Astrocyte of the cerebellum (primary cell): ENCODE measurements at regions not wholly inside any gene's neighbourhood (a gene's known extent, or its start where the extent isn't known, plus 50 kb on each side); places are given as distances from the start of the nearest gene placed in this dataset.

Experiments used
- DNase-seq: peaks from one replicate; pipeline ENCODE4 v3.0.0-alpha.2; 2011; ENCODE audit warnings: low read depth
- H3K4me3 ChIP-seq: 2 replicates; pipeline ENCODE4 v1.5.1; 2011; ENCODE audit warnings: mild to moderate bottlenecking, low read depth, low read length, moderate library complexity
- in situ Hi-C: cut with HindIII; loops from 2 replicates; pipeline ENCODE4 v1.10.0; 2017; ENCODE audit warnings: low sequenced_read_pairs
- TF ChIP-seq, protein P1 (sequence below): IDR thresholded peaks from 2 replicates; pipeline ENCODE4 v1.5.1; 2012; ENCODE audit warnings: low read length, low read depth, moderate library complexity, mild to moderate bottlenecking; ENCODE audit errors: missing control alignments

GRCh38 chr19:31995546-31995945 lies 349.9 kb upstream of the ZNF507 start:
- TF ChIP-seq, protein P1, sequence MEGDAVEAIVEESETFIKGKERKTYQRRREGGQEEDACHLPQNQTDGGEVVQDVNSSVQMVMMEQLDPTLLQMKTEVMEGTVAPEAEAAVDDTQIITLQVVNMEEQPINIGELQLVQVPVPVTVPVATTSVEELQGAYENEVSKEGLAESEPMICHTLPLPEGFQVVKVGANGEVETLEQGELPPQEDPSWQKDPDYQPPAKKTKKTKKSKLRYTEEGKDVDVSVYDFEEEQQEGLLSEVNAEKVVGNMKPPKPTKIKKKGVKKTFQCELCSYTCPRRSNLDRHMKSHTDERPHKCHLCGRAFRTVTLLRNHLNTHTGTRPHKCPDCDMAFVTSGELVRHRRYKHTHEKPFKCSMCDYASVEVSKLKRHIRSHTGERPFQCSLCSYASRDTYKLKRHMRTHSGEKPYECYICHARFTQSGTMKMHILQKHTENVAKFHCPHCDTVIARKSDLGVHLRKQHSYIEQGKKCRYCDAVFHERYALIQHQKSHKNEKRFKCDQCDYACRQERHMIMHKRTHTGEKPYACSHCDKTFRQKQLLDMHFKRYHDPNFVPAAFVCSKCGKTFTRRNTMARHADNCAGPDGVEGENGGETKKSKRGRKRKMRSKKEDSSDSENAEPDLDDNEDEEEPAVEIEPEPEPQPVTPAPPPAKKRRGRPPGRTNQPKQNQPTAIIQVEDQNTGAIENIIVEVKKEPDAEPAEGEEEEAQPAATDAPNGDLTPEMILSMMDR = no peak
- DNase-seq = no peak
- no peak overlapping the region for H3K4me3 ChIP-seq
- in situ Hi-C loops = no loop called here

DNA sequence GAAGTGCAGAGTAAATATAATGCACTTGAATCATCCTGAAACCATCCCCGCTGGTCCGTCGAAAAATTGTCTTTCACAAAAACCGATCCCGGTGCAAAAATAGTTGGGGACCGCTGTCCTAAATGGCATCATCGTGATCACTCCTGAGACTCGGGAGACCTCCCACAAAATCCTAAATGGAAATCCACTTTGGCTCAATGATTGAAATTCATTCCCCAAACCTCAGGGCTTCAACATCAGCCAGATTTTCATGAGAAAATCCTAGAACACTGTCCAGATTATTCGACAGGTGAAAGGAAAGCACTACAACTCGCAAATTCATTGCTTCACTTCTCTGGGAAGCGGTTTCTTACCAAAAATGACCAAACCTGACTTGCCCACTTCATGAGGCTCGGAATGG lies 335.3 kb upstream of the ZNF507 start:
- in situ Hi-C loops = no loop called here
- TF ChIP-seq, protein P1 = no peak
- no peak overlapping the region for H3K4me3 ChIP-seq
- DNase-seq = no peak

GRCh38 chr19:32012206-32012605 lies 333.2 kb upstream of the ZNF507 start:
- in situ Hi-C loops = no loop called here
- H3K4me3 ChIP-seq = no peak overlapping the region
- no peak for DNase-seq
- TF ChIP-seq, protein P1 = no peak

GRCh38 chr19:32012886-32013631 lies 332.4 kb upstream of the ZNF507 start:
- peak; percentile 46 for DNase-seq
- TF ChIP-seq, protein P1 = no peak
- in situ Hi-C loops = no loop called here

DNA sequence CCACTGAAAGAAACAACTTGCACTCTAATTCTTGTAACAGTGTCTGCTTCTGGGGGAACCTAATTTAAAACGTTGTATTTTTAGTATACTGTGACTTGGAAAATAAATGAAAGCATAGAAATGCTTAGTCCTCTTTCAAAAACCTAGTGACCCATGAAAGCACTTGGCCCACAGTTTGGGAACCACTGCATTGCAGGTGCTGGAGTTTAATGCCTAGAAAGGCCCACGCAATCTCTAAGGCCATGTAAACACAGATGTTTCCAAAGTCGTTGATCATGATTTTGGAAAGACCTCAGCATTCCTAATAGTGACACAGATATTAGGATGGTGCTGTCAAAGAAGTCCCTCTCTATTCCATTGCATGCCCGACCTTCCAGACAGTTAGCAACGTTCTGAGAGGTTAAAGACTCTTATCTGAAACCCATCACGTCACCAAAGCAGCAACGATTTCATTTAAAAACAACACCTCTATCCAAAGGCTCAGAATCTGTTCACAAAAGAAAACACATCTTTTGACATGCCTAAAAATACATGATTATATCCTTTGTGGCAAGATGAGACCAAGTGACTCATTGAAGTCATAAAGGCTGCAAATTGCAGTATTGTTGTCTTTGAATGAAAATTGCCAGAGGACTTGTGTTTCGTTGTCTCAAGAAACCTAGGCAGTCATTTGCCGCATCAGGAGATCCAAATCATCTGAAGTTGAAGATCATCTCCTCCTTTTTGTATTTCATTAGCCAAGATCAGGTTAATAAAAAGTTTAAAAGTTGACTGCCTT lies 328.0 kb upstream of the ZNF507 start:
- DNase-seq = peak; percentile 18
- in situ Hi-C loops = no loop called here
- no peak overlapping the region for H3K4me3 ChIP-seq
- TF ChIP-seq, protein P1 = no peak

More at GRCh38 chr19:32012886-32013631, 332.4 kb upstream of the ZNF507 start:
- no peak overlapping the region for H3K4me3 ChIP-seq

GRCh38 chr19:32018014-32018413 lies 327.4 kb upstream of the ZNF507 start:
- no peak overlapping the region for H3K4me3 ChIP-seq
- DNase-seq = peak; percentile 57
- TF ChIP-seq, protein P1 = no peak
- in situ Hi-C loops = no loop called here
